HUDEP-2 (cell line): ENCODE measurements at regions not wholly inside any gene's neighbourhood (a gene's known extent, or its start where the extent isn't known, plus 50 kb on each side); places are given as distances from the start of the nearest gene placed in this dataset.

Experiments used
- DNase-seq, 76 experiments: peaks; one replicate each; lab custom pipeline; 2025; ENCODE audit not compliant: unreplicated experiment in 76 of 76; lab: John Stamatoyannopoulos, UW

- DNase-seq, result no peak
These were observed 116.1 kb upstream of the GALNT2 start for GRCh38 chr1:229950908-229951307.

- DNase-seq, result peak in 8 of 76 experiments; percentile 2 to 30 (median 14)
These were observed 115.0 kb upstream of the GALNT2 start for GRCh38 chr1:229951856-229952534.

- DNase-seq, result no peak
These were observed 114.1 kb upstream of the GALNT2 start for GRCh38 chr1:229952670-229953520.

GRCh38 chr1:229953736-229954326 lies 113.2 kb upstream of the GALNT2 start:
- DNase-seq, result no peak

GRCh38 chr1:229964281-229964680 lies 102.8 kb upstream of the GALNT2 start:
- no peak for DNase-seq

- DNase-seq, result no peak
These were observed 96.3 kb upstream of the GALNT2 start for GRCh38 chr1:229970714-229971113.

- DNase-seq, result no peak
These were observed 95.9 kb upstream of the GALNT2 start for GRCh38 chr1:229971141-229971540.

- peak in 6 of 76 experiments; percentile 3 to 17 (median 6) for DNase-seq
These were observed 94.3 kb upstream of the GALNT2 start for GRCh38 chr1:229972600-229973296.

GRCh38 chr1:229973297-229973612 lies 93.8 kb upstream of the GALNT2 start:
- no peak for DNase-seq

- no peak for DNase-seq
These were observed 92.0 kb upstream of the GALNT2 start for GRCh38 chr1:229975047-229975446.

GRCh38 chr1:229980009-229980408 lies 87.0 kb upstream of the GALNT2 start:
- DNase-seq, result no peak

GRCh38 chr1:229981736-229982135 lies 85.3 kb upstream of the GALNT2 start:
- no peak for DNase-seq

GRCh38 chr1:229984310-229984991 lies 82.6 kb upstream of the GALNT2 start:
- DNase-seq, result no peak

- DNase-seq, result no peak
These were observed 81.9 kb upstream of the GALNT2 start for GRCh38 chr1:229984992-229985612.

GRCh38 chr1:229985613-229986010 lies 81.4 kb upstream of the GALNT2 start:
- DNase-seq, result no peak

GRCh38 chr1:229986737-229987337 lies 80.2 kb upstream of the GALNT2 start:
- DNase-seq, result no peak

- DNase-seq, result no peak
These were observed 79.1 kb upstream of the GALNT2 start for GRCh38 chr1:229987953-229988352.

GRCh38 chr1:229988534-229988933 lies 78.5 kb upstream of the GALNT2 start:
- DNase-seq, result no peak

- no peak for DNase-seq
These were observed 77.3 kb upstream of the GALNT2 start for GRCh38 chr1:229989591-229990248.
